DMS153 (cell line): ENCODE measurements at regions not wholly inside any gene's neighbourhood (a gene's known extent, or its start where the extent isn't known, plus 50 kb on each side); places are given as distances from the start of the nearest gene placed in this dataset.
A peak's percentile ranks its signal among the peaks of the same experiment; 100 is the strongest.
"Not testable (repeated sequence)": the region's sequence is repeated elsewhere in the genome, so short reads cannot be mapped to it uniquely, and the experiment has no call there.

Source experiments
- DNase-seq: peaks from one replicate; lab custom pipeline; 2025; lab: John Stamatoyannopoulos, UW

DNA sequence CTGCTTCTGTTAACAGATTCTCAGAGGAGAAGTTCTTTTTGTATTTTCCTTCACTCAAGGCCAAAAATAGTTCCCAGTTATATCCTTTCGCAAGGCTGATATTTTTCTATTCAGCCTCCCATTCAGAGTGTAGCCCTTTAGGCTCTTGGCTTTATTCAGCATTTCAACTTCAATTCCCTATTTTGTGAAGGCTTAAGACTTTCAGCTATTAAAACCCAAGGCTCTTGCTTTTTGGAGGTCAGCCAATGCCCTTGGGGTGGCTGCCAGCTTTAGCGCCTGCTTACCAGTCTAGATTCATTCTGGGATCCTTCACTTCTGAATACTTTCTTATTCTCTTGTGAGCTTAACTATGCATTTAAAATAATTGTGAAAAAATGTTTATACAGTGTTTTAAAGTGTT lies 57.3 kb upstream of the ADGRA3 start:
- DNase-seq = no peak

DNA sequence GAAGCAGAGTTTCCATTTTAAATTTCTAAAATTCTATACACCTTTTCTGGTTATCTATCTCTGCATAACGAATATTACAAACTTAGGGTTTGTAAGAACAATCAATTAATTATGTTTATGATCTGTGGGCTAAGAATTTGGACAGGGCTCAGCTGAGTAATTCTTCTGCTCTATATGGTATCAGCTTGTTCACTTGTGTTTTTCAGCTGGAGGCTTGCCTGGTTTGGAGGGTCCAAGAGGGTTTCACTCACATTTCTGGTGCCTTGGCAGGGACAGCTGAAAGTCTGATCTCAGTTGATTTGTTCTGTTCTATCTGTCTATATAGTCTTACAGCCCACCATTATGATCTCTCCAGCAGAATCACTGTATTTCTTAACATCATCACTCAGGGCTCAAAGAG lies 57.8 kb upstream of the ADGRA3 start:
- DNase-seq = no peak

DNA sequence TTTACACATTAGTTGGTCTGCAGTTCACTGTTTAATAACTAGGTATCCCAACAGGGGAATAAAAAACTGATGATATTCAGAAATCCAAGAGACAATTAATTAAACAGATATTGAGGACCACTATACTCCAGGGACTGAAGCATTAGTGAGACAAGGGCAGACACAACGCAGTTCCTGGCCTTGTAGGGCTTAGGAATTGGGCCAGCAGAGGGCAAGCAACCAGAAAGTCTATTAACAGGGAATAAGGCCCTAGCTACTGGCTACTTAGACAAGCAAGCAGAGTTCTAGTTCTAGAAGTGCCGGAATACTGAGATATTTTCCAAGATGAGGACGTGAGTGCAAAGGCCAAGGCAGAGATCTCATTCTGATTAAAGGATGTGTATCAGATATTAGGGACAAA lies 58.6 kb upstream of the ADGRA3 start:
- DNase-seq = no peak

DNA sequence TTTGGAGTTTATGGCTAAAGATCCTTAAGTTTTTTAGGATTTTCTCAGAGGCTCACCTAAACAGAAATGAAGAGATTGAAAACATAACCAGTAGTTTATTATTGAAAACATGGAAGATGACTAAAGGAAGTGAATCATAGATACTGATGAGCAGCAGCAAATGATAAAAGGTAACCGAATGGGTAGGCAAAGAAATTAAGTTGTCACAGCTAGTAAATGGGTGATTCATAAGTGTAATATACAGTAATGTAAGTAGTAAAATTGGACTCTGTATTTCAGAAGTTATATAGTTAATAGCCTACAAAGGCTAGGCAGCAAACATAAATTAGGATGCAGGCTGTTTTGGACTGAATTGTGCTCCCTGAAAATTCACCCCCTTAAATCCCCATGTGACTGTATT lies 59.0 kb upstream of the ADGRA3 start:
- no peak for DNase-seq

DNA sequence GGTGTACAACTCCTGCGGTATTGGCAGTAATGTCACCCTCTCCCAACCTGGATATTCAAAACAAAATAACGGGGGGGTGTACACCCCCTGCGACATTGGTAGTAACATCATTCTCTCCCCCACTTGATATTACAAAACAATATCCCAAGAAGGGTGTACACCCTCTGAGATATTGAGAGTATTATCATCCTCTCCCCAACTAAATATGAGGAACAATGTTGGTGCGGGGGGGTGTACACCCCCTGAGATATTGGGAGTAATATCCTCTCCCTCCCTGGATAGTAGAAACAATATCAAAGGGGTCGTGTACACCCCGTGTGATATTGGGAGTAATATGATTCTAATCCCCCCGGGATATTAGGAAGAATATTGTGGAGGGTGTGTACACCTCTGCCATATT lies 71.4 kb upstream of the ADGRA3 start:
- no peak for DNase-seq

DNA sequence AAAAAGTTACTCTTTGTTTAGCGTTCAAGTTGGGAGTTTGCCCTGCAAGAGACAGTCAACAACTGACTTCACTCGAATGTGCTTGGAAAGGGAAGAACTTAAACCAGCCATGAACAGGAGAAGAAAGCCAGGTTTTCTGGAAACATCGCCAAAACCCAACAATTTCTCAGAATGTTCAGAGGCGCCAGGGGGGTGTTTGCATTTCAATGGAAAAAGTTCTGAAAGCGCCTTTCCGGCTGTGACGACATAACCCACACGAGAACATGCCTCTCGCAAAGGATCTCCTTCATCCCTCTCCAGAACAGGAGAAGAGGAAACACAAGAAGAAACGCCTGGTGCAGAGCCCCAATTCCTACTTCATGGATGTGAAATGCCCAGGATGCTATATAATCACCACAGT lies 78.1 kb upstream of the ADGRA3 start:
- DNase-seq = no peak

DNA sequence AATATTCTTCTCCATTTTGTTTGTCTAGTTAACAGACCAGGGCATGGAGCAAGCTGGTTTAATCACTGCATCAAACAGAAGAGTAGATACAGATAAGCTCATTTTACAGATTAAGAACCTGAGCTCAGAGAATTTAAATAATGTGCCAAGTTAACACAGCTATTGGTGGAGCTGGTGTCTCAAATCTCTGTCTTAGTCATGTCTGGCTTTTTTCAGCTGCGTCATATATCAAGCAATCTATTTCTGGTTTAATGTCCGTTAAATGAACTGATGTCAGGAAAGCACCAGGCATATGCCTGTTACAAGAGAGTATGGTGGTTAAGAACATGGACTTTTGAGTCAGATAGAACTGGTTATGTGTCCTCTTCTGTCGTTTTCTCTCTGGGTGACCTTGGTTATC lies 79.8 kb upstream of the ADGRA3 start:
- no peak for DNase-seq

DNA sequence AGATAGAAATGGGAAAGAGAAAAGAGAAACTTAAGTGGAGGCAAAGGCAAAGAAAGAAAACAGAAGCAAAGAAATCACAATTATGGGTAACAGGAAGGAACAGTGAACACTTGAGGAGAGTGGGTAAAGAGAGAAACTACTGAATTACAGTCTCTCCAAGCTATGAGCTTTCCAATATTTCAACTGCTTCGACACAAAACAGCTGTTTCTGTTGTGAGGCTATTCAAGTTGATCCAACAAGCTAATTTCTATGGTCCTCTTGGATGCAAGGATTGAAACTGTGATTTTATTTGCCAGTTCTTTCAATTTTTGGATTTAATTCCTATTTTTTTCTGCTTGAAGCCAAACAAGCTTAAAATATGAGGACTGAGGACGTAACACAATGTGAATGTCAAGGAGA lies 80.5 kb upstream of the ADGRA3 start:
- no peak for DNase-seq

DNA sequence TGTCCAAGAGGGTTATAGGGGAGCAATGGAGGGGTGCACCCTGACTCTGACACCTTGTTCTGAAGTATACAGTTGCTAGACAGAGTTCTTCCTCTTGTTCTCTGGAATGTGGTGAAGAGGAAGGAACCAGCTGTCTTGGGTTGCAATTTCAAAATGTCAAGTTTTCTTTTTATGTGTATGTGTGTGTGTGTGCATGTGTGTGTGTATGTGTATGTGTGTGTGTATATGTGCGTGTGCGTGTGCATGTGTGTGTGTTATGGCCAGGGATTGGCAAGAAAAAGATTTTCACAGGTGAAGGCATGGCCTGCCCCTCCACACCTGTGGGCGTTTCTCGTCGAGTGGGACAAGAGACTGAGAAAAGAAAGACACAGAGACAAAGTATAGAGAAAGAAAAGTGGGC lies 81.6 kb upstream of the ADGRA3 start:
- DNase-seq = no peak

DNA sequence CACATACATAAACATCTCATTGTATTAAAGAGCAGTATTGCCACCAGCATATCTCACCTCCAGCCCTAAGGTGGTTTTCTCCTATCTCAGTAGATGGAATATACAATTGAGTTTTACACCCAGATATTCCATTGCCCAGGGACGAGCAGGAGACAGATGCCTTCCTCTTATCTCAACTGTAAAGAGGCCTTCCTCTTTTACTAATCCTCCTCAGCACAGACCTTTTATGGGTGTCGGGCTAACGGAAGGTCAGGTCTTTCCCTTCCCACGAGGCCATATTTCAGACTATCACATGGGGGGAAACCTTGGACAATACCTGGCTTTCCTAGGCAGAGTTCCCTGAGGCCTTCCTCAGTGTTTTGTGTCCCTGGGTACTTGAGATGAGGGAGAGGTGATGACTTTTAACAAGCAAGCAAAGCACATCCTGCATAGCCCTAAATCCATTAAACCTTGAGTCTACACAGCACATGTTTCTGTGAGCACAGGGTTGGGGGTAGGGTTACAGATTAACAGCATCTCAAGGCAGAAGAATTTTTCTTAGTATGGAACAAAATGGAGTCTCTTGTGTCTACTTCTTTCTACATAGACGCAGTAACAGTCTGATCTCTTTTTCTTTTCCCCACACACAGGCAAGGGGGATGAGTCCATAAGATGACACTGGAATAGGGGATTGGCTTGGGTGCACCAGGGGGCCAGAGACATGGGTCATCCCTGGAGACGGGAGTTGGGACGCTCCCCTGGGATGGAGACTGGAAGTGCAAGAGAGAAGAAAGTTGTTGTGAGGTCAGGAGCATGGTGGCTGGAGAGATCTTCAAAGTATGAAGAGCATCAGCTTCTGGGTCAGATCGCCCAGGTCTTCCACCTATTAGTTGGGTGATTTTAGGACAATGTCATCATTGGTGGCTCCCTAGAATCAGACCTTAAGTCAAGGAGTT lies 82.5 kb upstream of the ADGRA3 start:
- not testable (repeated sequence) for DNase-seq

DNA sequence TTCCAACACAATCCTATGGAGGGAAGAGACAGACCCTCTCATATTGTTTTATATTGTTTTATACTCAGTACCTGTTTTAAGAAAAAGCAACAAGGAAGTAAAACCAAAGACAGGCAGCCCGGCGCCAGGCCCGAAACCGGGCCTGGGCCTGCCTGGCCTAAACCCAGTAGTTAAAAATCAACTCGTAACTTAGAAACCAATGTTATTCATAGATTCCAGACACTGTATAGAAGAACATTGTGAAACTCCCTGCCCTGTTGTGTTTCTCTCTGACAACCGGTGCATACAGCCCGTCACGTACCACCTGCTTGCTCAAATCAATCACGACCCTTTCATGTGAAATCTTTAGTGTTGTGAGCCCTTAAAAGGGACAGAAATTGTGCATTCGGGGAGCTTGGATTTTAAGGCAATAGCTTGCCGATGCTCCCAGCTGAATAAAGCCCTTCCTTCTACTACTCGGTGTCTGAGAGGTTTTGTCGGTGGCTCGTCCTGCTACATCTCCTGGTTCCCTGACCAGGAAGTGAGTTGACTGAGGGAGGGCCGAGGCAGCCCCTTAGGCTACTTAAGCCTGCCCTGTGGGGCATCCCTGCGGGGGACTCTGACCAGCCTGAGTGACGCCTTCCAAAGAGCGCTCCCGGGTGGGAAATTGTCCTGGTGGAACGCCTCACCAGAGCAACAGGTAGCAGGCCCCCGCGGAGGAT lies 83.5 kb upstream of the ADGRA3 start:
- not testable (repeated sequence) for DNase-seq

DNA sequence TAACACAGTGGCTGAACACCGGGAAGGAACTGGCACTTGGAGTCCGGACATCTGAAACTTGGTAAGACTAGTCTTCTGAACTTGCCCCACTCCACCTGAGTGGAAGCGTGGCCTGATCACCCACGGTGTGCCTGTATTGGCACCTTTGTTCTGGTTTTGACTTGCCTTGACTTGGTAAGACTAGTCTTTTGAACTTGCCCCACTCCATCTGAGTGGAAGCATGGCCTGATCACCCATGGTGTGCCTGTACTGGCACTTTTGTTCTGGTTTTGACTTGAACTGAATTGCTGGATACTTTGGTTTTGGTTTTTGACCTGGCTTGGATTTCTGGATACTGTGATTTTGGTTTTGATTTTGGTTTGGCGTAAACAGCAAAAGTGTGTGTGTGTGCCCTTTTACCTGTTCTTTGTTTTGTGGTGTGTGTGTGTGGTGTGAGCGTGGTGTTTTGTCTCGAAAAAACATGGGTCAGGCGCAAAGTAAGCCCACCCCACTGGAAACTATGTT lies 84.1 kb upstream of the ADGRA3 start:
- not testable (repeated sequence) for DNase-seq

DNA sequence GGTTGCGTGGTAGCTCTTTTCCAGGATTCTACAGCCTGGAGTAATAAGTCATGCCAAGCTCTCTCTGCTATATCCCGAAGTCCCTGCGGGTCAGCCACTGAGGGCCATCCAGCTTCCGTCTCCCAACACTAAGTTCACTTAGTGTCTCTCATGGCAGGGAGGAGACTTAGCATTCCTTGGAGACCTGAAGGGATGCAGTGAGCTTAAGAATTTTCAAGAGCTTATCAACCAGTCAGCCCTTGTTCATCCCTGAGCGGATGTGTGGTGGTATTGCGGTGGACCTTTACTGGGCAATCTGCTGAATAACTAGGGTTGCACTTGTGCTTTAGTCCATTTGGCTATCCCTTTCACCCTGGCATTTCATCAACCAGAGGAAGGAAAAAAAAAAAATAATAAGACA lies 85.8 kb upstream of the ADGRA3 start:
- not testable (repeated sequence) for DNase-seq

DNA sequence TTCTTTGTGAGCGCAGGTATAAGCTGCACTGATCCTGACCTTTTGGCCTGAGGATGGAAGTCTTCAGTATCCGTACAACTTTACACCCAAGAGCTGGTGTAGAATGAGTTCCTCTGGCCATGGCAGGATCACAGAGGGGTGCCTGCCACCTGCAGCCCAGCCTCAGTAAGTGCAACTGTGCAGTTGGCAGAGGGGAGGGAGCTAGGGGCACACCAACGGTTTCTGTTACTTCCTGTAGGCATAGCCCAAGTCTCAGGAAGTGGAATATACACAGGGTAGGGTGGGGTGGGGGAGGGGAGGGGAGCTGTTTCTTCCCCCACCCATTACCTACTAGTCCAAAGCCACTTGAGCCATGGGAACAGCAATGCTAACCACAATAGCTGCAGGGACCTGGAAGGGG lies 85.4 kb upstream of the GBA3 start:
- peak; percentile 1 for DNase-seq

DNA sequence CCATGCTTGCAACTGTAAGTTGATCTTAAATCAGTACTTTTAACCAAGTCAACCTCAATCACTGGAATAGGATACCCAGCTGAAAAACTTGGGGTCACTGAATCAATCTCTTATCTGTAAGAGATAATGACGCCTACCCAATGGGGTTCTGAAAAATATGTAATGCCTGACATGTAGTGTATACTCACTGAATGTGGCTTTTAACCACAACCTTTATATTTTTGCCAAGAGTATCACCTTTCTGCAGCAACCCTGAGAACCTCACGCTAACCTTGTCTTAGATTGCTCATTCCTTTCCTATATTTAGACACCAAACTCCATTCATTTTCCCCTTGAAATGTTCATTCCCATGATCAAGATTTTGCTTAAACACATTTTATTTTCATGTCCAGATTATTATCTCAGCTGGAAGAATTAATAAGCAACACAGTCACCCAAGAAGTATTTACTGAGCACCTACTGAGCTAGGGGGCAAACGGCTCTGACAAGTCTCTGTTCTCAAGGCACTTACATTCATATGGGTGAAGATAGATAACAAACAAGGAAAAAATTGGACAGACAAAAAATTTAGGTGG lies 82.7 kb upstream of the GBA3 start:
- DNase-seq = not testable (repeated sequence)

DNA sequence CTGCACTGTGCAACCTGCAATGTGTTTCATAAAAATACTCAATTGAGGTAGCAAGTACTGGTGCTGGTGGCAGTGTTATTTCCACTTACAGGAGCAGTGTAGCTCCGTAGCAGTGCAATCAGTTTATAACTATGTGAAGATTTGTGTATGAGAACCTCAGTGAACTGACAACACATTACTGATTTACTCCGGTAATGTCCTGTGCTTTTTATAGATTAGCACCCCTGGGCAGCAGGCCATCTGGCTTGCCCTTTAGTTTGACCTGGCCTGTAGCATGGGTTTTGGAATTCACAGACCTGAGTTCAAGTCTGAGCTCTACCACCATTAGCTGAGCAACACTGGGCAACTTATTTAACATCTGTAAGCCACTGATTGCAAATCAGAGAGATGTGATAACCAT lies 78.6 kb upstream of the GBA3 start:
- DNase-seq = no peak

DNA sequence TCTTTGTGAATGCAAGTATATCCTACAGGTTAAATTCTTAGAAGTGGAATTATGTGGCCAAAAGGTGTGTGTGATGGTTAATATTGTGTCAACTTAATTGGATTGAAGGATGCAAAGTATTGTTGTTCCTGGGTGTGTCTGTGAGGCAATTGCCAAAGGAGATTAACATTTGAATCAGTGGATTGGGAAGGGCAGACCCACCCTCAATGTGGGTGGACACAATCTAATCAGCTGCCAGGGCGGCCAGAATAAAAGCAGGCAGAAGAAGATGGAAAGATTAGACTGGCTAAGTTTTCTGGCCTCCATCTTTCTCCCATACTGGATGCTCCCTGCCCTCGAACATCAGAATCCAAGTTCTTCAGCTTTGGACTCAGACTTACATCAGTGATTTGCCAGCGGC lies 76.2 kb upstream of the GBA3 start:
- DNase-seq = no peak

DNA sequence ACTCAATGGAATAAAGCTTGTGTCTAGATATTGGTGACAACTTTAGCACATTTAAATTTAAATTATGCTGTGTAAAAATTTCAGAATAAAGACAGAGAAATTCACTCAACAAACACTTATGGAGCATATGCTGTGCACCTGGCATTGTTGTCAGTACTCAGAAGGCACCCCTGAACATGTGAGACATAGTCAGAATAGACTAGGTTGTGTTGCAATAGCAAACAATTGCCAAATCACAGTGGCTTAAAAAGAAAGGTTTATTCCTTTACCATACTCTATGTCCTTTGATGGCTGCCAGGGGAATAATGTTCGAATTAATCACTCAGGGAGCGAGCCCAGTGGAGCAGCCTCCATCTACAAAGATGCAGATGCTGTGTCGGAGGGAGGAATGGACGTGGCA lies 72.6 kb upstream of the GBA3 start:
- not testable (repeated sequence) for DNase-seq

DNA sequence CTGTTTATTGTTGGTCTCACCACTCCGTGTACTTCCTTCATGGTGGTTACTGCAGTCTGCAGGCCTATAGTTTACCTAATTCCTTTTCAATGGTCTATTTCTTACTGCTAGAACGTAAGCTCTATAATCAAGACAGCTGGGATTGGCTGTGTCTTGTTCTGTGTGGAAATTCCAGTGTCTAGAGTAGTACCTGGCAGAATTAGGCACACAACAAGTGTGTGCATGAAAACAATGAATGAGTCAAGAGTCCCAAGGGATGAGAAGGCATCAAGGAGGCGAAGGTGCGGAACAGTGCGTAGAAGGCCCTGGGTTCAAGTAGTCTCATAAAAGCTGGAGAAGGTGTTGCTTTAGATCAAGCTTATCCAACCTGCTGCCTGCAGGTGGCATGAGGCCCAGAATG lies 70.8 kb upstream of the GBA3 start:
- DNase-seq = not testable (repeated sequence)

DNA sequence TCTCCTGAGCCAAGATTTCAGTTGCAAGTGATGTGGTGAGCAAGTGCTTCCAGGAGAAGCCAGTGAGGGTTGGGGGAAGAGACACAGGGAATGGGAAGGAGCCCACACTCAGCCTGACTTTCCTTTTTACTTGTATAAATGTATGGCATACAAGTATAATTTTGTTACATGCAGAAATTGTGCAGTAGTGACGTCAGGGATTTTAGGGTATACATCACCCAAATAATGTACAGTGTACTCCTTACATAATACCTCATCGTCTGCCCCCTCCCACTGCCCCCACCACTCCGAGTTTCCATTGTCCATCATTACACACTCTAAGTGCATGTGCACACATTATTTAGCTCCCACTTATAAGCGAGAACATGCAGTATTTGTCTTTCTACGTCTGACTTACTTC lies 68.7 kb upstream of the GBA3 start:
- DNase-seq = not testable (repeated sequence)

DNA sequence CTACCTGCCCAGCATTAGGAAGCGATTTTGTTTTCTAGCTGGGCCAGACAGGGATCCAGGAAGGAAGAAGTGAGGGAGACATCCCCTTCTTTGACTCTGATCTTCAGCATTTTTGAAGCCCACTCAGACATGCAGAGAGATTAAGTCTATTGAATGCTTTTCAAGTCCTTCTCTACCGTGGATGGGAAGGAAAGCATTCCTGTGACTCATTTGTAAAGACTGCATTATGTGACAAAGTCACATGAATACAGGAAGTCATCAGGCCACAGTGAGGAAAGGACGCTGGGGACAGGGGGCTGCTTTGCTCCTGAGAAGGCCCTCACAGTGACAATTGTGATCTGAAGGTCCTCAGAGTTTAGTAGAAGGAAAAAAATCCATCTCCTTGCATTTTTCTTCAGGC lies 67.4 kb upstream of the GBA3 start:
- no peak for DNase-seq

DNA sequence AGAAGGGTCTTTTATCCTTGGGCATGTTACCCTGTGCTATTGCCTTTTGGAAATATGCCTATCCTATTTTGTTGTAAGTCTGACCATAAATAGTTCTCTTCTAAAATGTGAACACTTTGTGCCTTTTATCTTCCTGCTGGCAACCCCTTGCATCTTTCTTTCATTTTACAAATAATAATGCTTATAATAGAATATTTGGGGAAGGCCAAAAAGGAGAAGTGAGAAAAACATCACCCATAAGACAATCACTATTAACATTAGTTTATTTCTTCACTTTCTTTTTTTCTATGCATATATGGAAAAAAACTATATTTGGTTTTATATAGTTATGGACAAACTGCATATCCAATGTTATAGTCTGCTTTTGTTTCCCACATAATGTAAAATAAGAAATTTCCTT lies 64.9 kb upstream of the GBA3 start:
- DNase-seq = not testable (repeated sequence)
